ENCODE measurements at regions not wholly inside any gene's neighbourhood (a gene's known extent, or its start where the extent isn't known, plus 50 kb on each side); places are given as distances from the start of the nearest gene placed in this dataset.

DNA sequence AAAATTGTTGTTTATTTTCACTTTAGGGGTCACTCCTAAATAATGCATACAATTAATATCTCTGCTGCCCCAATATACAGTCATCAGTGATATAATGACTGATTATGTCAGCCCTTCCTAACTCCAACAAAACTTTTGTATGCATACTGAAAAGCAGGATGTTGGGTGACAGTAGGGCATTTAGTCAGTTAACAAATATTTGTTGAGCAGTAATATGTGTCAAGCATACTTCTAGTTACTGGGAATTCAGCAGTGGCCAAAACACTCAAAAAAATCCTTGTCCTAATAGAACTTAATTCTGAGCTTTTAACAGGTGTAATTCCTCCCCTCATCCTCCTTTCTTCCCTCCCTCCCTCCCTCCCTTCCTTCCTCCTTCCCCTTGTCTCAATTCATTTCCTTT is 560.7 kb upstream of the KLHL1 start:
- no peak for DNase-seq (ENCODE audit: low read depth)
- TF ChIP-seq, protein P1, sequence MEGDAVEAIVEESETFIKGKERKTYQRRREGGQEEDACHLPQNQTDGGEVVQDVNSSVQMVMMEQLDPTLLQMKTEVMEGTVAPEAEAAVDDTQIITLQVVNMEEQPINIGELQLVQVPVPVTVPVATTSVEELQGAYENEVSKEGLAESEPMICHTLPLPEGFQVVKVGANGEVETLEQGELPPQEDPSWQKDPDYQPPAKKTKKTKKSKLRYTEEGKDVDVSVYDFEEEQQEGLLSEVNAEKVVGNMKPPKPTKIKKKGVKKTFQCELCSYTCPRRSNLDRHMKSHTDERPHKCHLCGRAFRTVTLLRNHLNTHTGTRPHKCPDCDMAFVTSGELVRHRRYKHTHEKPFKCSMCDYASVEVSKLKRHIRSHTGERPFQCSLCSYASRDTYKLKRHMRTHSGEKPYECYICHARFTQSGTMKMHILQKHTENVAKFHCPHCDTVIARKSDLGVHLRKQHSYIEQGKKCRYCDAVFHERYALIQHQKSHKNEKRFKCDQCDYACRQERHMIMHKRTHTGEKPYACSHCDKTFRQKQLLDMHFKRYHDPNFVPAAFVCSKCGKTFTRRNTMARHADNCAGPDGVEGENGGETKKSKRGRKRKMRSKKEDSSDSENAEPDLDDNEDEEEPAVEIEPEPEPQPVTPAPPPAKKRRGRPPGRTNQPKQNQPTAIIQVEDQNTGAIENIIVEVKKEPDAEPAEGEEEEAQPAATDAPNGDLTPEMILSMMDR (IDR thresholded peaks at IDR 0.05; ENCODE audit: insufficient read depth, low read length), result no peak
- no peak overlapping the region for H3K4me3 ChIP-seq (ENCODE audit: low read depth, low read length)

- TF ChIP-seq, protein P1 (IDR thresholded peaks at IDR 0.05; ENCODE audit: insufficient read depth, low read length), result no peak
- DNase-seq (ENCODE audit: low read depth), result no peak
- no peak overlapping the region for H3K4me3 ChIP-seq (ENCODE audit: low read depth, low read length)
Observed at GRCh38 chr13:70668293-70668692, 560.0 kb upstream of the KLHL1 start.

DNA sequence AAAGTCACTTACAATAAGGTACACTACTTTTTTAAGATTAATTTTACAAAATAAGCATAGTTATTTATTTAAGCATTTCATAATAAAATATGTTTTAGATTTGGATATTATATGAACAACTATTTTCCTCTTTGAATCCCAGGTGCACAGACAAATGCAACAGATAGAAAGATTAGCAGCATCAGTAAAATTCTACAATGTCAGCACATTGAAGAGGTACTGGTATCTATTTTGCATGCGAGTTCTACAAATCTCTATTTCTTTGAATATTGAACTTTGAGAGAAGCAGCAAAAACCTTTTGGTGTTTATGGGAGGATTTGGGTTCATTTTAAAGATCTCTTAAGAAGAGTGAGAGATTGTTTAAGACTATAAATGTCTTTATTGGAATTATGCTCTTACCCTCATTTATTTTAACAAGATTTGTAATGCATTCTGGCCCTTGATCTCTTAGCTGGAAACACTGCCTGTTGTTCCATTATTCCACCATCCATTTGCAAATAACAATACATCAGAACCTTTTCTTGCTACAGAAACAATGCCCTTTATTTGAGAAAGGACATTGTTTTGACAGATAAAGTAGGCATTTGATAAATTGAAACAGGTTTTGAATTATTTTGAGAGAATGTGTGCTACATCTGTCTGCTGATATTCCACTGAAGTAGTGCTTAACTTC is 558.8 kb upstream of the KLHL1 start:
- no peak overlapping the region for H3K4me3 ChIP-seq (ENCODE audit: low read depth, low read length)
- no peak for DNase-seq (ENCODE audit: low read depth)
- TF ChIP-seq, protein P1 (IDR thresholded peaks at IDR 0.05; ENCODE audit: insufficient read depth, low read length), result no peak

DNA sequence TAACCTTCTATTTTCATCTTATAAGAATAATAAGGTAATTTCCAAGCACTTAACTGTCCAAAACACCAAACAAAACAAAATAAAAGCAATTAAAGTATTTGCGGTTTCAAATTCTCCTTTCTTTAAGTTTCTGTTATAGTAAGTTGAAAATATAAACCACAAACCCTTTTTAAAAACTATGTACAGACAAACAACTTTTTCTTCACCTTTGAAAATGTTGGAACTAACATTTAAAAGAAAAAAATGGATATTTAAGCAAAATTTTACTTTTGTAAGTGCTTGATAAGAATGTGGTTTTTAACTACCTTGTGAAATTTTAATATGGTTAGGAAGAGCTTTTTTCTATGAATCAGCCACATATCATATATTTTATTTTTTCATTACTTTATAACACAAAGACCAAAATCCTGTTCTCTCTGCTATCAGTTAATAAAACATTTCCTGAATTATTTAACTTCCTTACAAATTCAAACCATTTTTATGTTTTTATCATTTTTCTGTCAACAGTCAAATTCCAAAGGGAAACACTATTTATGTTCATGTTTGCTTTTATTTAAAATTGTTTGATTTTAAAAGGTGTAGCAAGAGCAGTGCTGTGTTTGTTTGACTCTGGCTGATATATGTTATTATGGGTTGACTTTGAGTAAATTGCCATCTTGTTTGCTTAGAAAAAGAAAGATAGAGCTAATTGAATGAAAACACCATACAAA is 554.1 kb upstream of the KLHL1 start:
- TF ChIP-seq, protein P1 (IDR thresholded peaks at IDR 0.05; ENCODE audit: insufficient read depth, low read length), result no peak
- no peak overlapping the region for H3K4me3 ChIP-seq (ENCODE audit: low read depth, low read length)
- no peak for DNase-seq (ENCODE audit: low read depth)

DNA sequence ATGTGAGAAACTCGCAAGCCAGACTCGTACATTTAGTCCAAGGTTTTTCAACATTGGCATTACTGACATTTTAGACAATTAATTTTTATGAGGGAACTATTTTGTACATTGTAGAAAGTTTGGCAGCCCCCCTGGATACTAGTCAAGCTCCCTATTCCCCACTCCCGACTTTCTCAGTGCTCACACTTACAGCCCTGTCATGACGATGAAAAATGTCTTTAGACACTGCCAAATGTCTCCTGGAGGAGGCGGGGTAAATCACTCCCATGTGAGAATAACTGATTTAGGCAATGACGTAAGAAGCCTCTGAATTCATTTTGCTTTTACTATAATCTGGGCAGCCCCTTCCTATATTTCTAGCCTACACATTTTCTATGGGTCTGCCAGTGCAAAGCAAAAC is 535.8 kb upstream of the KLHL1 start:
- no peak overlapping the region for H3K4me3 ChIP-seq (ENCODE audit: low read depth, low read length)
- TF ChIP-seq, protein P1 (IDR thresholded peaks at IDR 0.05; ENCODE audit: insufficient read depth, low read length), result no peak
- no peak for DNase-seq (ENCODE audit: low read depth)

DNA sequence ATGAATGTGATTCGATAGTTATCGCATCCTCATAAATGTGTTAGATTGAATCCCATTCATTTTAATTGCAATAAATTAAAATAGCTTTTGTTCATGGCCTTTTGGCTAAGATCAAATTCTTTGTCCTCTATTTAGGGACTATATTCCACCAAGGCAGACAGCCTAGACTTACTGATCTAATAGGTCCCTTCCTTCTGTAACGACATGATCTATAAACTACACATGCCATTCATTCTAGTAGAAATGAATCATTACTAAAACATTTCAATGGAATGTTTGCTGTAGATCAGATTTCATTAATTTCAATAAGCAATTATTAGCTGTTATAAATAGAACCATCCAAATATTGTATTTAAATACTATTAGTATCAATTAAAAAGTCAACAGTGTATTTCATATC is 526.6 kb upstream of the KLHL1 start:
- no peak overlapping the region for H3K4me3 ChIP-seq (ENCODE audit: low read depth, low read length)
- no peak for DNase-seq (ENCODE audit: low read depth)
- TF ChIP-seq, protein P1 (IDR thresholded peaks at IDR 0.05; ENCODE audit: insufficient read depth, low read length), result no peak

All from fibroblast of the aortic adventitia (primary cell).